IMR-90 (cell line): ENCODE measurements at regions not wholly inside any gene's neighbourhood (a gene's known extent, or its start where the extent isn't known, plus 50 kb on each side); places are given as distances from the start of the nearest gene placed in this dataset.

Source experiments
- ATAC-seq: fragments of 200-7000 bp; cut with Tn5 transposase; 2 replicates; pipeline ENCODE4 v1.9.1; 2020; ENCODE audit warnings: low read depth, mild to moderate bottlenecking, moderate library complexity
- BruUV-seq: library from RNA; stranded (reverse); fragments of 400-500 nt; replicated peaks from 2 replicates; lab custom pipeline; 2021; lab: Mats Ljungman, UMichigan
- CTCF ChIA-PET: fragments of 300-600 bp; formaldehyde crosslinking; extraction: SDS; loops from one replicate; lab custom pipeline; 2021; ENCODE audit warnings: antibody characterized with exemption; lab: Yijun Ruan, JAX
- POLR2A ChIA-PET: fragments of 300-600 bp; sonication (Branson Sonifier 250); formaldehyde crosslinking; loops from one replicate; lab custom pipeline; 2022; ENCODE audit warnings: antibody characterized with exemption; ENCODE audit not compliant: unreplicated experiment; lab: Charles Lee
- DNase-seq: peaks from one replicate; pipeline ENCODE4 v3.0.0; 2013
- H2AFZ ChIP-seq: replicated peaks from 2 replicates; pipeline ENCODE3; 2013; ENCODE audit warnings: low read length, mild to moderate bottlenecking; ENCODE audit not compliant: poor library complexity
- H2AK5ac ChIP-seq: 2 replicates; pipeline ENCODE4 v1.6.1; 2013; ENCODE audit warnings: low read depth, low read length, inconsistent platforms
- H2AK9ac ChIP-seq: replicated peaks from 2 replicates; pipeline ENCODE3; 2013; ENCODE audit warnings: mild to moderate bottlenecking, low read depth, low read length, moderate library complexity; ENCODE audit not compliant: poor library complexity
- H2BK120ac ChIP-seq: 2 replicates; pipeline ENCODE4 v1.6.1; 2013; ENCODE audit warnings: low read depth, low read length, inconsistent platforms
- H2BK15ac ChIP-seq: 3 replicates; pipeline ENCODE4 v1.6.1; 2013; ENCODE audit warnings: low read depth, low read length, inconsistent platforms
- H2BK20ac ChIP-seq: 2 replicates; pipeline ENCODE4 v1.6.1; 2013; ENCODE audit warnings: low read depth, mild to moderate bottlenecking, inconsistent platforms, low read length, moderate library complexity
- H2BK5ac ChIP-seq: 2 replicates; pipeline ENCODE4 v1.6.1; 2013; ENCODE audit warnings: mild to moderate bottlenecking, low read depth, low read length, inconsistent platforms; ENCODE audit not compliant: poor library complexity, severe bottlenecking
- H3K14ac ChIP-seq: replicated peaks from 2 replicates; pipeline ENCODE4 v1.6.1; 2013; ENCODE audit warnings: low read depth, low read length, inconsistent platforms
- H3K18ac ChIP-seq: 2 replicates; pipeline ENCODE4 v1.6.1; 2013; ENCODE audit warnings: low read depth, low read length, control low read depth
- H3K23ac ChIP-seq: 2 replicates; pipeline ENCODE4 v1.6.1; 2013; ENCODE audit warnings: low read depth, low read length, inconsistent platforms
- H3K27ac ChIP-seq: 2 replicates; pipeline ENCODE4 v1.5.1; 2013; ENCODE audit warnings: mild to moderate bottlenecking, control low read depth, low read length; ENCODE audit not compliant: insufficient read depth
- H3K27me3 ChIP-seq: 2 replicates; pipeline ENCODE4 v1.6.1; 2013; ENCODE audit warnings: low read length; ENCODE audit not compliant: control insufficient read depth, insufficient read depth
- H3K36me3 ChIP-seq: 2 replicates; pipeline ENCODE4 v1.6.1; 2013; ENCODE audit warnings: low read length, mixed read lengths; ENCODE audit not compliant: control insufficient read depth, insufficient read depth
- H3K4ac ChIP-seq: 2 replicates; pipeline ENCODE4 v1.6.1; 2013; ENCODE audit warnings: low read depth, low read length, inconsistent platforms
- H3K4me1 ChIP-seq: 2 replicates; pipeline ENCODE4 v1.6.1; 2013; ENCODE audit warnings: low read length, mixed read lengths; ENCODE audit not compliant: control insufficient read depth, insufficient read depth
- H3K4me2 ChIP-seq: 2 replicates; pipeline ENCODE4 v1.6.1; 2013; ENCODE audit warnings: low read depth, mild to moderate bottlenecking, control low read depth, low read length, moderate library complexity
- H3K4me3 ChIP-seq: 2 replicates; pipeline ENCODE4 v1.5.1; 2013; ENCODE audit warnings: low read depth, mild to moderate bottlenecking, control low read depth, low read length, moderate library complexity; ENCODE audit not compliant: insufficient read depth
- H3K56ac ChIP-seq: 2 replicates; pipeline ENCODE4 v1.6.1; 2013; ENCODE audit warnings: low read length, inconsistent platforms; ENCODE audit not compliant: insufficient read depth; ENCODE audit errors: extremely low read depth
- H3K79me1 ChIP-seq, 2 experiments: 2 replicates each; pipeline ENCODE4 v1.6.1; 2013; ENCODE audit warnings: low read length in 2 of 2, inconsistent platforms in 1 of 2, low read depth in 1 of 2
- H3K9ac ChIP-seq: 2 replicates; pipeline ENCODE4 v1.6.1; 2013; ENCODE audit warnings: low read depth, low read length, control low read depth
- H3K9me1 ChIP-seq: 2 replicates; pipeline ENCODE4 v1.6.1; 2013; ENCODE audit warnings: low read length, inconsistent platforms; ENCODE audit not compliant: insufficient read depth
- H3K9me3 ChIP-seq: 2 replicates; pipeline ENCODE4 v1.6.1; 2013; ENCODE audit warnings: low read length; ENCODE audit not compliant: control insufficient read depth, insufficient read depth
- H4K20me1 ChIP-seq: 2 replicates; pipeline ENCODE4 v1.6.1; 2013; ENCODE audit warnings: low read length, inconsistent platforms; ENCODE audit not compliant: insufficient read depth
- H4K5ac ChIP-seq: 2 replicates; pipeline ENCODE4 v1.6.1; 2013; ENCODE audit warnings: mild to moderate bottlenecking, low read depth, low read length, control low read depth
- H4K8ac ChIP-seq, 2 experiments: 2 replicates each; pipeline ENCODE4 v1.6.1; 2013; ENCODE audit warnings: low read depth in 2 of 2, low read length in 2 of 2, control low read depth in 1 of 2, inconsistent platforms in 1 of 2
- H4K91ac ChIP-seq: 2 replicates; pipeline ENCODE4 v1.6.1; 2013; ENCODE audit warnings: low read depth, low read length, inconsistent platforms; ENCODE audit not compliant: insufficient read depth
- BHLHE40 ChIP-seq: fragments of 150-350 bp; IDR thresholded peaks from 2 replicates; pipeline ENCODE4 v1.6.1; 2016; ENCODE audit warnings: mild to moderate bottlenecking, low read depth, low read length
- CHD1 ChIP-seq: IDR thresholded peaks from 2 replicates; pipeline ENCODE4 v1.6.1; 2012; ENCODE audit warnings: low read depth, low read length, improper control_type of control experiment
- FOS ChIP-seq: fragments of 150-350 bp; IDR thresholded peaks from 2 replicates; pipeline ENCODE4 v1.6.1; 2016; ENCODE audit warnings: low read depth, low read length
- MAFK ChIP-seq: IDR thresholded peaks from 2 replicates; pipeline ENCODE4 v1.6.1; 2012; ENCODE audit warnings: low read depth, low read length, improper control_type of control experiment
- MXI1 ChIP-seq: IDR thresholded peaks from 2 replicates; pipeline ENCODE4 v1.6.1; 2012; ENCODE audit warnings: low read depth, mild to moderate bottlenecking, low read length, moderate library complexity, borderline replicate concordance
- NFE2L2 ChIP-seq: fragments of 150-350 bp; IDR thresholded peaks from 2 replicates; pipeline ENCODE4 v1.6.1; 2016; ENCODE audit warnings: low read depth, mild to moderate bottlenecking, low read length
- RCOR1 ChIP-seq: IDR thresholded peaks from 2 replicates; pipeline ENCODE4 v1.6.1; 2012; ENCODE audit warnings: mild to moderate bottlenecking, low read length, improper control_type of control experiment; ENCODE audit not compliant: insufficient replicate concordance
- RFX5 ChIP-seq: IDR thresholded peaks from 2 replicates; pipeline ENCODE4 v1.8.0; 2012; ENCODE audit warnings: low read depth, mild to moderate bottlenecking, low read length, moderate library complexity
- SMC3 ChIP-seq: fragments of 150-350 bp; IDR thresholded peaks from 2 replicates; pipeline ENCODE4 v1.6.1; 2016; ENCODE audit warnings: low read depth, mild to moderate bottlenecking, antibody characterized with exemption, low read length, moderate library complexity
- USF2 ChIP-seq: fragments of 150-350 bp; IDR thresholded peaks from 2 replicates; pipeline ENCODE4 v1.6.1; 2017; ENCODE audit warnings: mild to moderate bottlenecking, antibody characterized with exemption, low read length, low read depth
- whole genome bisulfite sequencing, 2 experiments: methylation state at CpG; one replicate each; pipeline versions ENCODE4 v1.1.5 to v1.1.7; 2013; ENCODE audit warnings: missing lambda C conversion rate in 2 of 2; ENCODE audit not compliant: insufficient read length in 1 of 2; ENCODE audit errors: extremely low coverage in 2 of 2; 5-methylcytosine and 5-hydroxymethylcytosine counted together
- dilution Hi-C: fragments of 300-500 bp; cut with HindIII; formaldehyde crosslinking; loops from one replicate; pipeline ENCODE4 v1.14.3; 2018; ENCODE audit warnings: low sequenced_read_pairs; ENCODE audit not compliant: unreplicated experiment
- in situ Hi-C: fragments of 300-500 bp; cut with MboI; formaldehyde crosslinking; loops from 3 replicates; pipeline ENCODE4 v1.14.3; 2019; ENCODE audit warnings: low sequenced_read_pairs, inconsistent platforms, mixed read lengths
- intact Hi-C: fragments of 100-400 bp; cut with micrococcal nuclease; formaldehyde crosslinking; loops from 2 replicates; pipeline ENCODE4 v1.10.0; 2022
- TF ChIP-seq, protein P1 (sequence below): conservative IDR thresholded peaks from 2 replicates; pipeline ENCODE4 v1.5.1; 2012; ENCODE audit warnings: mild to moderate bottlenecking, low read depth, low read length, improper control_type of control experiment
- TF ChIP-seq, protein P2 (sequence below): fragments of 150-350 bp; IDR thresholded peaks from 2 replicates; pipeline ENCODE4 v1.6.1; 2016; ENCODE audit warnings: low read depth, mild to moderate bottlenecking, low read length, moderate library complexity, borderline replicate concordance

DNA sequence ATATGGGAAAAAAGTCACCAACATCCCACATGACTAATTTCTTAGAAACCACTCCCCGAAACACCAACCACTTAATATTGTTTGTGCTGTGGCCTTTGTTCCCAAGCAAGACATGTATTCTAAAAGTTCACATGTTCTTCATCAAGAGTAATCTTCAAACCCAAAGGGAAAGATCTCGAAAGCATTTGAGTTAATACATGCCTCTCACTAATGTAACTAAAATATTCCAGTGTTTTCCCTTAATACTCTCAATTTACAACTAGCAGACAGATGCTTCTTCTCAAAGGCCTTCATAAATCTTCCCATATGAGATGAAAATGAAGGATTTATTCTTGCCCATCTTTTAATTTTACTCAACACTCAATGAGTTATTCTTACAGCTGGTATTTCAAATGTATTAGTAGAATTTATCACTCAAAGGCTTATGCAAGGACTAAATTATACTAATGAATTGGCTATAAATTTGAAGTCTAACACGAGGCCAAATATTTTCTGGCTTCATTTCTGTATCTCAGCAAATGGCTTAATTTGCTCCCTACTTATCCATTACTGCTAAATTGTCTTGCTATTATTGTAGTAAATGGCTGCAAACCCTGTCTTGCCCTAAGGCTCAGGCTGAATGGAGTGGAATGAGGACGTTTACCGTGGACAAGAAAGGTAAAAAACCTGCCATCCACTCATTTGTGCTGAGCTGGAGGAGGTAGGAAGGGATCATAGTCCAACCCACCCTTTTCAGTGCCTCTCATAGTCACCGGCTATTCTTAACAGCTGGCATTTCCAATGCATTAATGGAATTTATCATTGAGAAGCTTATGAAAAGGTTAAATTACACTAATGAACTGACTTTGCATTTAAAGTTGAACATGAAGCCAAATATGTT, 474.4 kb downstream of the RASEF start:
- H3K9ac ChIP-seq, result no peak overlapping the region
- H2AK5ac ChIP-seq, result no peak overlapping the region
- H3K4me1 ChIP-seq, result peaks cover 1% of the 10 kb centered on the region; the same call in 1 of the 2 replicates
- H2BK120ac ChIP-seq, result no peak overlapping the region
- DNase-seq (no peak), ATAC-seq (no peak)
- H2BK5ac ChIP-seq, result no peak overlapping the region
- no peaks in the 10 kb centered on the region for H3K79me1 ChIP-seq
- H3K18ac ChIP-seq, result no peak overlapping the region
- no peaks in the 10 kb centered on the region for H3K27me3 ChIP-seq
- H3K14ac ChIP-seq, result no peak overlapping the region
- no peaks in the 10 kb centered on the region for H4K20me1 ChIP-seq
- in situ Hi-C loops (no loop called here), intact Hi-C loops (no loop called here), dilution Hi-C loops (no loop called here)
- BruUV-seq, result no TSS peak
- no peaks in the 10 kb centered on the region; the same call in 1 of the 2 replicates for H3K9me1 ChIP-seq
- H3K9me3 ChIP-seq, result no peaks in the 10 kb centered on the region
- WGBS, 2 experiments, result no CpG with 5 or more reads among the region's 6 CpGs
- no peak overlapping the region for H2BK15ac ChIP-seq
- H3K27ac ChIP-seq, result no peak overlapping the region
- no peak overlapping the region for H2AK9ac ChIP-seq
- CTCF ChIA-PET, result no interaction called here
- H3K4me2 ChIP-seq, result no peak overlapping the region
- TF ChIP-seq BHLHE40, result no peak
- TF ChIP-seq RCOR1, result no peak
- TF ChIP-seq FOS, result no peak
- TF ChIP-seq, protein P1, sequence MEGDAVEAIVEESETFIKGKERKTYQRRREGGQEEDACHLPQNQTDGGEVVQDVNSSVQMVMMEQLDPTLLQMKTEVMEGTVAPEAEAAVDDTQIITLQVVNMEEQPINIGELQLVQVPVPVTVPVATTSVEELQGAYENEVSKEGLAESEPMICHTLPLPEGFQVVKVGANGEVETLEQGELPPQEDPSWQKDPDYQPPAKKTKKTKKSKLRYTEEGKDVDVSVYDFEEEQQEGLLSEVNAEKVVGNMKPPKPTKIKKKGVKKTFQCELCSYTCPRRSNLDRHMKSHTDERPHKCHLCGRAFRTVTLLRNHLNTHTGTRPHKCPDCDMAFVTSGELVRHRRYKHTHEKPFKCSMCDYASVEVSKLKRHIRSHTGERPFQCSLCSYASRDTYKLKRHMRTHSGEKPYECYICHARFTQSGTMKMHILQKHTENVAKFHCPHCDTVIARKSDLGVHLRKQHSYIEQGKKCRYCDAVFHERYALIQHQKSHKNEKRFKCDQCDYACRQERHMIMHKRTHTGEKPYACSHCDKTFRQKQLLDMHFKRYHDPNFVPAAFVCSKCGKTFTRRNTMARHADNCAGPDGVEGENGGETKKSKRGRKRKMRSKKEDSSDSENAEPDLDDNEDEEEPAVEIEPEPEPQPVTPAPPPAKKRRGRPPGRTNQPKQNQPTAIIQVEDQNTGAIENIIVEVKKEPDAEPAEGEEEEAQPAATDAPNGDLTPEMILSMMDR, result no peak
- TF ChIP-seq NFE2L2, result no peak
- TF ChIP-seq MAFK, result no peak
- TF ChIP-seq, protein P2, sequence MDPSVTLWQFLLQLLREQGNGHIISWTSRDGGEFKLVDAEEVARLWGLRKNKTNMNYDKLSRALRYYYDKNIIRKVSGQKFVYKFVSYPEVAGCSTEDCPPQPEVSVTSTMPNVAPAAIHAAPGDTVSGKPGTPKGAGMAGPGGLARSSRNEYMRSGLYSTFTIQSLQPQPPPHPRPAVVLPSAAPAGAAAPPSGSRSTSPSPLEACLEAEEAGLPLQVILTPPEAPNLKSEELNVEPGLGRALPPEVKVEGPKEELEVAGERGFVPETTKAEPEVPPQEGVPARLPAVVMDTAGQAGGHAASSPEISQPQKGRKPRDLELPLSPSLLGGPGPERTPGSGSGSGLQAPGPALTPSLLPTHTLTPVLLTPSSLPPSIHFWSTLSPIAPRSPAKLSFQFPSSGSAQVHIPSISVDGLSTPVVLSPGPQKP, result no peak
- no peak for TF ChIP-seq RFX5
- no peak for TF ChIP-seq SMC3
- no peak for TF ChIP-seq MXI1
- TF ChIP-seq CHD1, result no peak
- TF ChIP-seq USF2, result no peak
- POLR2A ChIA-PET, result no interaction called here
- no peak overlapping the region for H3K56ac ChIP-seq
- H3K4ac ChIP-seq, result no peak overlapping the region
- H2BK20ac ChIP-seq, result no peak overlapping the region
- H4K91ac ChIP-seq, result no peak overlapping the region
- H3K4me3 ChIP-seq, result no peak overlapping the region
- no peak overlapping the region for H3K23ac ChIP-seq
- H2AFZ ChIP-seq, result no peak overlapping the region
- no peak overlapping the region for H4K8ac ChIP-seq
- H4K5ac ChIP-seq, result no peak overlapping the region
- H3K36me3 ChIP-seq, result no peaks in the 10 kb centered on the region
